ENCODE measurements at regions not wholly inside any gene's neighbourhood (a gene's known extent, or its start where the extent isn't known, plus 50 kb on each side); places are given as distances from the start of the nearest gene placed in this dataset.

- Mint-ChIP-seq H3K27me3 (no peaks in the 10 kb centered on the region), H3K27ac (no peak overlapping the region), H3K4me1 (ENCODE audit: low read depth) (peaks cover 2% of the 10 kb centered on the region), H3K9me3 (ENCODE audit: low read depth) (no peaks in the 10 kb centered on the region), H3K4me3 (ENCODE audit: low read depth) (no peak overlapping the region), H3K36me3 (ENCODE audit: insufficient read depth) (no peaks in the 10 kb centered on the region)
- no peak for DNase-seq (ENCODE audit: low spot score, unreplicated experiment)
- TF ChIP-seq, protein P1, sequence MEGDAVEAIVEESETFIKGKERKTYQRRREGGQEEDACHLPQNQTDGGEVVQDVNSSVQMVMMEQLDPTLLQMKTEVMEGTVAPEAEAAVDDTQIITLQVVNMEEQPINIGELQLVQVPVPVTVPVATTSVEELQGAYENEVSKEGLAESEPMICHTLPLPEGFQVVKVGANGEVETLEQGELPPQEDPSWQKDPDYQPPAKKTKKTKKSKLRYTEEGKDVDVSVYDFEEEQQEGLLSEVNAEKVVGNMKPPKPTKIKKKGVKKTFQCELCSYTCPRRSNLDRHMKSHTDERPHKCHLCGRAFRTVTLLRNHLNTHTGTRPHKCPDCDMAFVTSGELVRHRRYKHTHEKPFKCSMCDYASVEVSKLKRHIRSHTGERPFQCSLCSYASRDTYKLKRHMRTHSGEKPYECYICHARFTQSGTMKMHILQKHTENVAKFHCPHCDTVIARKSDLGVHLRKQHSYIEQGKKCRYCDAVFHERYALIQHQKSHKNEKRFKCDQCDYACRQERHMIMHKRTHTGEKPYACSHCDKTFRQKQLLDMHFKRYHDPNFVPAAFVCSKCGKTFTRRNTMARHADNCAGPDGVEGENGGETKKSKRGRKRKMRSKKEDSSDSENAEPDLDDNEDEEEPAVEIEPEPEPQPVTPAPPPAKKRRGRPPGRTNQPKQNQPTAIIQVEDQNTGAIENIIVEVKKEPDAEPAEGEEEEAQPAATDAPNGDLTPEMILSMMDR (IDR thresholded peaks at IDR 0.05; ENCODE audit: unreplicated experiment), result no peak
These were observed 512.1 kb downstream of the MAN2A1 start for GRCh38 chr5:110201791-110202190.

DNA sequence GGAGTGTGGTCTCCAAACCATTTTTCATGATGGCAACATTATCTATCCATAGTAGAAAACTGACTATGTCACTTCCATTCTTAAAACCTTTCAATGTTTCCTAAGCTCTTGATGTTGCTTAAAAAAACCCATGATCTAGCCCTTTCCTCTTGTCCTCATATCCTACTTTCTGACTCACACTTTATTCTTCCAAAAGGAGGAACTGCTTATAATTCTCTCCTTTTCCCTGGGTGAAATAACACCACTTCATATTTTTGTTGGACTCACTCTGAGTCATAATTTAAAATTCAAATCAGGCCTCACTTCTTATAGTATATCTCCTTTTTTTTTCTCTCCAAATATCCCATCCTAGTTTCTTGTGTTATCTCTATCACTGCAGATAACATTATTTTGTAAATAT, 513.9 kb downstream of the MAN2A1 start:
- no peaks in the 10 kb centered on the region for H3K9me3 Mint-ChIP-seq (ENCODE audit: low read depth)
- TF ChIP-seq, protein P1 (IDR thresholded peaks at IDR 0.05; ENCODE audit: unreplicated experiment), result no peak
- H3K27ac Mint-ChIP-seq, result no peak overlapping the region
- no peak overlapping the region for H3K4me3 Mint-ChIP-seq (ENCODE audit: low read depth)
- peaks cover 2% of the 10 kb centered on the region for H3K4me1 Mint-ChIP-seq (ENCODE audit: low read depth)
- DNase-seq (ENCODE audit: low spot score, unreplicated experiment), result no peak
- H3K36me3 Mint-ChIP-seq (ENCODE audit: insufficient read depth), result no peaks in the 10 kb centered on the region
- H3K27me3 Mint-ChIP-seq, result no peaks in the 10 kb centered on the region

- Mint-ChIP-seq H3K27ac (no peak overlapping the region), H3K27me3 (no peaks in the 10 kb centered on the region), H3K4me3 (ENCODE audit: low read depth) (no peak overlapping the region), H3K36me3 (ENCODE audit: insufficient read depth) (no peaks in the 10 kb centered on the region), H3K9me3 (ENCODE audit: low read depth) (peaks cover 30% of the 10 kb centered on the region), H3K4me1 (ENCODE audit: low read depth) (no peaks in the 10 kb centered on the region)
- DNase-seq (ENCODE audit: low spot score, unreplicated experiment), result no peak
- TF ChIP-seq, protein P1 (IDR thresholded peaks at IDR 0.05; ENCODE audit: unreplicated experiment), result no peak
These were observed 517.1 kb downstream of the TMEM232 start for GRCh38 chr5:110209401-110209800.

DNA sequence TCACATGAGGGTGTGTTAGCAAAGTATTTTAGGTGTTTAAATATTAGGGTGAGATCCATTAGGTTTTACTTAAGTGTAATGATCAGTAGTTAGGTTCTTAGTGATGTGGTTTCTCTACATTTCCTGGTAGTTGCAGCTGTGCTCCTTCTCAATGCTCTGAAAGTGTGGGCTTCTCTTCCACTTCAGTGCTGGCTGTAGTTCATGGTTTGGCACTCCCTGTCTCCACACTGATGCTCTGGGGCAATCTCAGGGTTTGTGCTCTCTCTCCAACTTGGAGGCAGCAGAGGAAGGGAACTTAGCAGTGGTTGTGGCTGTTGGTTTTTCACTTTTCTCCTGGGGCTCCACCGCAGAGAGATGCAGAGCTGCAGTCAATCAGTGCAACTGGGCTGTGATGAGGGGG, 507.5 kb downstream of the TMEM232 start:
- no peak overlapping the region for H3K27ac Mint-ChIP-seq

DNA sequence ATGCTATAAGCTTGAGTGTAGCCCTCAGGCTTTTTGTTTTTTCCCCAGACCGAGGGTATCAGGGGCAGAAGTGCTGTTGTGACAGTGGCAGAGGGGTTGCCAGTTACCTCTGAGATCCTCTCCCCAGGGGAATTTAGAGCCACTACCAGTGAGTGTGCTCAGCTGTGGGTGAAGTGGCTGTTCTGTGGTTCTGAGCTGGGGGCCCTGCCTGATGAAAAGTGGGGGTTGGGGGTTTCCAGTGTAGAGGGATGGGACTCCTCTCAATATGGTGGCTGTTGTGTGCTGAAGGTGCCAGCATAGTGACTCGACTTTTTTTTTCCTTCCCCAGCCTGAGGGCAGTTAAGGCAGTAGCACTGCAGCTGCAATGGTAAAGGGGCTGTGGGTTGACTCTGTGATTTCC, 506.7 kb downstream of the TMEM232 start:
- H3K9me3 Mint-ChIP-seq (ENCODE audit: low read depth), result peaks cover 34% of the 10 kb centered on the region
- H3K27me3 Mint-ChIP-seq, result no peaks in the 10 kb centered on the region
- DNase-seq (ENCODE audit: low spot score, unreplicated experiment), result no peak
- no peaks in the 10 kb centered on the region for H3K36me3 Mint-ChIP-seq (ENCODE audit: insufficient read depth)
- TF ChIP-seq, protein P1 (IDR thresholded peaks at IDR 0.05; ENCODE audit: unreplicated experiment), result no peak
- no peak overlapping the region for H3K4me3 Mint-ChIP-seq (ENCODE audit: low read depth)
- H3K4me1 Mint-ChIP-seq (ENCODE audit: low read depth), result peaks cover 9% of the 10 kb centered on the region
- H3K27ac Mint-ChIP-seq, result no peak overlapping the region

More for the DNA sequence above, 507.5 kb downstream of the TMEM232 start:
- no peaks in the 10 kb centered on the region for H3K27me3 Mint-ChIP-seq
- peaks cover 42% of the 10 kb centered on the region for H3K9me3 Mint-ChIP-seq (ENCODE audit: low read depth)
- H3K4me1 Mint-ChIP-seq (ENCODE audit: low read depth), result peaks cover 4% of the 10 kb centered on the region
- no peaks in the 10 kb centered on the region for H3K36me3 Mint-ChIP-seq (ENCODE audit: insufficient read depth)
- DNase-seq (ENCODE audit: low spot score, unreplicated experiment), result no peak
- no peak overlapping the region for H3K4me3 Mint-ChIP-seq (ENCODE audit: low read depth)
- TF ChIP-seq, protein P1 (IDR thresholded peaks at IDR 0.05; ENCODE audit: unreplicated experiment), result no peak
